HuH-7 (cell line): ENCODE measurements at regions not wholly inside any gene's neighbourhood (a gene's known extent, or its start where the extent isn't known, plus 50 kb on each side); places are given as distances from the start of the nearest gene placed in this dataset.
A peak's percentile ranks its signal among the peaks of the same experiment; 100 is the strongest.
"Not testable (repeated sequence)": the region's sequence is repeated elsewhere in the genome, so short reads cannot be mapped to it uniquely, and the experiment has no call there.

Experiments
- DNase-seq: peaks from one replicate; pipeline ENCODE4 v3.0.0; 2011; ENCODE audit warnings: low spot score

- DNase-seq: no peak
Observed at GRCh38 chrX:38941675-38942074, 140.4 kb downstream of the MID1IP1 start.

- DNase-seq: no peak
Observed at GRCh38 chrX:38943120-38943519, 141.9 kb downstream of the MID1IP1 start.

- DNase-seq: no peak
Observed at GRCh38 chrX:38948046-38948445, 146.8 kb downstream of the MID1IP1 start.

GRCh38 chrX:38954520-38954919 lies 153.3 kb downstream of the MID1IP1 start:
- no peak for DNase-seq

GRCh38 chrX:38959736-38960135 lies 158.5 kb downstream of the MID1IP1 start:
- no peak for DNase-seq

- no peak for DNase-seq
Observed at GRCh38 chrX:38960137-38960536, 158.9 kb downstream of the MID1IP1 start.

GRCh38 chrX:38961936-38962335 lies 160.7 kb downstream of the MID1IP1 start:
- DNase-seq: no peak

- not testable (repeated sequence) for DNase-seq
Observed at GRCh38 chrX:38963244-38963643, 162.0 kb downstream of the MID1IP1 start.

- no peak for DNase-seq
Observed at GRCh38 chrX:38965888-38966287, 164.6 kb downstream of the MID1IP1 start.

GRCh38 chrX:38968344-38969216 lies 167.3 kb downstream of the MID1IP1 start:
- DNase-seq: no peak

- no peak for DNase-seq
Observed at GRCh38 chrX:38970074-38970473, 168.8 kb downstream of the MID1IP1 start.

GRCh38 chrX:38970845-38971244 lies 169.6 kb downstream of the MID1IP1 start:
- no peak for DNase-seq

- DNase-seq: peak; percentile 7
Observed at GRCh38 chrX:38973322-38973721, 172.1 kb downstream of the MID1IP1 start.

GRCh38 chrX:38974542-38974941 lies 173.3 kb downstream of the MID1IP1 start:
- no peak for DNase-seq

GRCh38 chrX:38975368-38975942 lies 174.2 kb downstream of the MID1IP1 start:
- no peak for DNase-seq

GRCh38 chrX:38982370-38982769 lies 181.1 kb downstream of the MID1IP1 start:
- peak; percentile 10 for DNase-seq

GRCh38 chrX:38982843-38983242 lies 181.6 kb downstream of the MID1IP1 start:
- no peak for DNase-seq

GRCh38 chrX:38985375-38985774 lies 184.1 kb downstream of the MID1IP1 start:
- DNase-seq: no peak

- DNase-seq: no peak
Observed at GRCh38 chrX:38985945-38986344, 184.7 kb downstream of the MID1IP1 start.

- DNase-seq: no peak
Observed at GRCh38 chrX:38986586-38986985, 185.3 kb downstream of the MID1IP1 start.

- no peak for DNase-seq
Observed at GRCh38 chrX:38987198-38987651, 186.0 kb downstream of the MID1IP1 start.

- no peak for DNase-seq
Observed at GRCh38 chrX:38988301-38988700, 187.0 kb downstream of the MID1IP1 start.

GRCh38 chrX:38989076-38989475 lies 187.8 kb downstream of the MID1IP1 start:
- DNase-seq: no peak
